IMR-90 (cell line): ENCODE measurements at regions not wholly inside any gene's neighbourhood (a gene's known extent, or its start where the extent isn't known, plus 50 kb on each side); places are given as distances from the start of the nearest gene placed in this dataset.

Experiments used
- ATAC-seq: fragments of 200-7000 bp; cut with Tn5 transposase; 2 replicates; pipeline ENCODE4 v1.9.1; 2020; ENCODE audit warnings: low read depth, mild to moderate bottlenecking, moderate library complexity
- BruUV-seq: library from RNA; stranded (reverse); fragments of 400-500 nt; replicated peaks from 2 replicates; lab custom pipeline; 2021; lab: Mats Ljungman, UMichigan
- CTCF ChIA-PET: fragments of 300-600 bp; formaldehyde crosslinking; extraction: SDS; loops from one replicate; lab custom pipeline; 2021; ENCODE audit warnings: antibody characterized with exemption; lab: Yijun Ruan, JAX
- POLR2A ChIA-PET: fragments of 300-600 bp; sonication (Branson Sonifier 250); formaldehyde crosslinking; loops from one replicate; lab custom pipeline; 2022; ENCODE audit warnings: antibody characterized with exemption; ENCODE audit not compliant: unreplicated experiment; lab: Charles Lee
- DNase-seq: peaks from one replicate; pipeline ENCODE4 v3.0.0; 2013
- H2AFZ ChIP-seq: replicated peaks from 2 replicates; pipeline ENCODE3; 2013; ENCODE audit warnings: low read length, mild to moderate bottlenecking; ENCODE audit not compliant: poor library complexity
- H2AK5ac ChIP-seq: 2 replicates; pipeline ENCODE4 v1.6.1; 2013; ENCODE audit warnings: low read depth, low read length, inconsistent platforms
- H2AK9ac ChIP-seq: replicated peaks from 2 replicates; pipeline ENCODE3; 2013; ENCODE audit warnings: mild to moderate bottlenecking, low read depth, low read length, moderate library complexity; ENCODE audit not compliant: poor library complexity
- H2BK120ac ChIP-seq: 2 replicates; pipeline ENCODE4 v1.6.1; 2013; ENCODE audit warnings: low read depth, low read length, inconsistent platforms
- H2BK15ac ChIP-seq: 3 replicates; pipeline ENCODE4 v1.6.1; 2013; ENCODE audit warnings: low read depth, low read length, inconsistent platforms
- H2BK20ac ChIP-seq: 2 replicates; pipeline ENCODE4 v1.6.1; 2013; ENCODE audit warnings: low read depth, mild to moderate bottlenecking, inconsistent platforms, low read length, moderate library complexity
- H2BK5ac ChIP-seq: 2 replicates; pipeline ENCODE4 v1.6.1; 2013; ENCODE audit warnings: mild to moderate bottlenecking, low read depth, low read length, inconsistent platforms; ENCODE audit not compliant: poor library complexity, severe bottlenecking
- H3K14ac ChIP-seq: replicated peaks from 2 replicates; pipeline ENCODE4 v1.6.1; 2013; ENCODE audit warnings: low read depth, low read length, inconsistent platforms
- H3K18ac ChIP-seq: 2 replicates; pipeline ENCODE4 v1.6.1; 2013; ENCODE audit warnings: low read depth, low read length, control low read depth
- H3K23ac ChIP-seq: 2 replicates; pipeline ENCODE4 v1.6.1; 2013; ENCODE audit warnings: low read depth, low read length, inconsistent platforms
- H3K27ac ChIP-seq: 2 replicates; pipeline ENCODE4 v1.5.1; 2013; ENCODE audit warnings: mild to moderate bottlenecking, control low read depth, low read length; ENCODE audit not compliant: insufficient read depth
- H3K27me3 ChIP-seq: 2 replicates; pipeline ENCODE4 v1.6.1; 2013; ENCODE audit warnings: low read length; ENCODE audit not compliant: control insufficient read depth, insufficient read depth
- H3K36me3 ChIP-seq: 2 replicates; pipeline ENCODE4 v1.6.1; 2013; ENCODE audit warnings: low read length, mixed read lengths; ENCODE audit not compliant: control insufficient read depth, insufficient read depth
- H3K4ac ChIP-seq: 2 replicates; pipeline ENCODE4 v1.6.1; 2013; ENCODE audit warnings: low read depth, low read length, inconsistent platforms
- H3K4me1 ChIP-seq: 2 replicates; pipeline ENCODE4 v1.6.1; 2013; ENCODE audit warnings: low read length, mixed read lengths; ENCODE audit not compliant: control insufficient read depth, insufficient read depth
- H3K4me2 ChIP-seq: 2 replicates; pipeline ENCODE4 v1.6.1; 2013; ENCODE audit warnings: low read depth, mild to moderate bottlenecking, control low read depth, low read length, moderate library complexity
- H3K4me3 ChIP-seq: 2 replicates; pipeline ENCODE4 v1.5.1; 2013; ENCODE audit warnings: low read depth, mild to moderate bottlenecking, control low read depth, low read length, moderate library complexity; ENCODE audit not compliant: insufficient read depth
- H3K56ac ChIP-seq: 2 replicates; pipeline ENCODE4 v1.6.1; 2013; ENCODE audit warnings: low read length, inconsistent platforms; ENCODE audit not compliant: insufficient read depth; ENCODE audit errors: extremely low read depth
- H3K79me1 ChIP-seq, 2 experiments: 2 replicates each; pipeline ENCODE4 v1.6.1; 2013; ENCODE audit warnings: low read length in 2 of 2, inconsistent platforms in 1 of 2, low read depth in 1 of 2
- H3K9ac ChIP-seq: 2 replicates; pipeline ENCODE4 v1.6.1; 2013; ENCODE audit warnings: low read depth, low read length, control low read depth
- H3K9me1 ChIP-seq: 2 replicates; pipeline ENCODE4 v1.6.1; 2013; ENCODE audit warnings: low read length, inconsistent platforms; ENCODE audit not compliant: insufficient read depth
- H3K9me3 ChIP-seq: 2 replicates; pipeline ENCODE4 v1.6.1; 2013; ENCODE audit warnings: low read length; ENCODE audit not compliant: control insufficient read depth, insufficient read depth
- H4K20me1 ChIP-seq: 2 replicates; pipeline ENCODE4 v1.6.1; 2013; ENCODE audit warnings: low read length, inconsistent platforms; ENCODE audit not compliant: insufficient read depth
- H4K5ac ChIP-seq: 2 replicates; pipeline ENCODE4 v1.6.1; 2013; ENCODE audit warnings: mild to moderate bottlenecking, low read depth, low read length, control low read depth
- H4K8ac ChIP-seq, 2 experiments: 2 replicates each; pipeline ENCODE4 v1.6.1; 2013; ENCODE audit warnings: low read depth in 2 of 2, low read length in 2 of 2, control low read depth in 1 of 2, inconsistent platforms in 1 of 2
- H4K91ac ChIP-seq: 2 replicates; pipeline ENCODE4 v1.6.1; 2013; ENCODE audit warnings: low read depth, low read length, inconsistent platforms; ENCODE audit not compliant: insufficient read depth
- CEBPB ChIP-seq: IDR thresholded peaks from 2 replicates; pipeline ENCODE4 v1.6.1; 2012; ENCODE audit warnings: low read depth, low read length, improper control_type of control experiment
- CHD1 ChIP-seq: IDR thresholded peaks from 2 replicates; pipeline ENCODE4 v1.6.1; 2012; ENCODE audit warnings: low read depth, low read length, improper control_type of control experiment
- FOS ChIP-seq: fragments of 150-350 bp; IDR thresholded peaks from 2 replicates; pipeline ENCODE4 v1.6.1; 2016; ENCODE audit warnings: low read depth, low read length
- MAFK ChIP-seq: IDR thresholded peaks from 2 replicates; pipeline ENCODE4 v1.6.1; 2012; ENCODE audit warnings: low read depth, low read length, improper control_type of control experiment
- MXI1 ChIP-seq: IDR thresholded peaks from 2 replicates; pipeline ENCODE4 v1.6.1; 2012; ENCODE audit warnings: low read depth, mild to moderate bottlenecking, low read length, moderate library complexity, borderline replicate concordance
- NFE2L2 ChIP-seq: fragments of 150-350 bp; IDR thresholded peaks from 2 replicates; pipeline ENCODE4 v1.6.1; 2016; ENCODE audit warnings: low read depth, mild to moderate bottlenecking, low read length
- POLR2A ChIP-seq: IDR thresholded peaks from 2 replicates; pipeline ENCODE4 v1.6.1; 2012; ENCODE audit warnings: mild to moderate bottlenecking, low read depth, low read length
- RCOR1 ChIP-seq: IDR thresholded peaks from 2 replicates; pipeline ENCODE4 v1.6.1; 2012; ENCODE audit warnings: mild to moderate bottlenecking, low read length, improper control_type of control experiment; ENCODE audit not compliant: insufficient replicate concordance
- RFX5 ChIP-seq: IDR thresholded peaks from 2 replicates; pipeline ENCODE4 v1.8.0; 2012; ENCODE audit warnings: low read depth, mild to moderate bottlenecking, low read length, moderate library complexity
- SMC3 ChIP-seq: fragments of 150-350 bp; IDR thresholded peaks from 2 replicates; pipeline ENCODE4 v1.6.1; 2016; ENCODE audit warnings: low read depth, mild to moderate bottlenecking, antibody characterized with exemption, low read length, moderate library complexity
- USF2 ChIP-seq: fragments of 150-350 bp; IDR thresholded peaks from 2 replicates; pipeline ENCODE4 v1.6.1; 2017; ENCODE audit warnings: mild to moderate bottlenecking, antibody characterized with exemption, low read length, low read depth
- WGBS, 2 experiments: methylation state at CpG; one replicate each; pipeline versions ENCODE4 v1.1.5 to v1.1.7; 2013; ENCODE audit warnings: missing lambda C conversion rate in 2 of 2; ENCODE audit not compliant: insufficient read length in 1 of 2; ENCODE audit errors: extremely low coverage in 2 of 2; 5-methylcytosine and 5-hydroxymethylcytosine counted together
- dilution Hi-C: fragments of 300-500 bp; cut with HindIII; formaldehyde crosslinking; loops from one replicate; pipeline ENCODE4 v1.14.3; 2018; ENCODE audit warnings: low sequenced_read_pairs; ENCODE audit not compliant: unreplicated experiment
- in situ Hi-C: fragments of 300-500 bp; cut with MboI; formaldehyde crosslinking; loops from 3 replicates; pipeline ENCODE4 v1.14.3; 2019; ENCODE audit warnings: low sequenced_read_pairs, inconsistent platforms, mixed read lengths
- intact Hi-C: fragments of 100-400 bp; cut with micrococcal nuclease; formaldehyde crosslinking; loops from 2 replicates; pipeline ENCODE4 v1.10.0; 2022

DNA sequence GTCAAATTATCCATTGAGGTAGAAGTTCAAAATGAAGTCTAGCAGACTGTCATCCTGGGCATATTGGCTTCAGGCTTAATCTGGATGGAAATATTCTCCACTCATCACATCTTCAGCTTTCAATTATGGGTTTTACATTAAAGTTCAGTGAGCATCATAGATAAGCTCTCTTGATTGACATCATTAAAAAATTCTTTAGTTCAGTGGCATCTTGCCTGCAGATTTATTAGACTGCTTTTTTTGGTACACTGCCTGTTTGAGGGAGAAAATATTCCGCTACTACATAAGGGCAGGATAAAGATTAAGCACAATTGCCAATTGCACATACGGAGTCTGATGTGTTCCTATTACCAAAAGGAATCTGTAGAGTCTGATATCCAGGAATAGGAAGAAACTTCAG lies 2353.8 kb downstream of the MAT2B start:
- TF ChIP-seq USF2 (no peak), CHD1 (no peak), SMC3 (no peak), POLR2A (no peak), NFE2L2 (no peak), CEBPB (no peak), RFX5 (no peak), RCOR1 (no peak), FOS (no peak), MXI1 (no peak), MAFK (no peak)
- dilution Hi-C loops, result no loop called here
- CTCF ChIA-PET, result no interaction called here

More for the DNA sequence above, 2353.8 kb downstream of the MAT2B start:
- H3K79me1 ChIP-seq, result no peaks in the 10 kb centered on the region
- H2AK9ac ChIP-seq, result no peak overlapping the region
- H3K27me3 ChIP-seq, result no peaks in the 10 kb centered on the region
- in situ Hi-C loops (no loop called here), intact Hi-C loops (no loop called here)
- H3K4me2 ChIP-seq, result no peak overlapping the region
- POLR2A ChIA-PET, result no interaction called here
- H3K4ac ChIP-seq, result no peak overlapping the region
- H3K36me3 ChIP-seq, result no peaks in the 10 kb centered on the region
- H2AFZ ChIP-seq, result no peak overlapping the region
- H2BK20ac ChIP-seq, result no peak overlapping the region
- no peak for ATAC-seq
- H3K27ac ChIP-seq, result no peak overlapping the region
- no peaks in the 10 kb centered on the region for H4K20me1 ChIP-seq
- peaks cover 10% of the 10 kb centered on the region for H3K9me3 ChIP-seq
- H3K56ac ChIP-seq, result no peak overlapping the region
- H3K14ac ChIP-seq, result no peak overlapping the region
- no peaks in the 10 kb centered on the region for H3K4me1 ChIP-seq
- WGBS, 2 experiments, result no CpG with 5 or more reads among the region's 2 CpGs
- H3K9ac ChIP-seq, result no peak overlapping the region
- no peak overlapping the region for H3K4me3 ChIP-seq
- no peak overlapping the region for H2BK15ac ChIP-seq
- no peak overlapping the region for H4K8ac ChIP-seq
- no peak overlapping the region for H3K23ac ChIP-seq
- no peak for DNase-seq
- H4K91ac ChIP-seq, result no peak overlapping the region
- H2BK5ac ChIP-seq, result no peak overlapping the region
- H2BK120ac ChIP-seq, result no peak overlapping the region
- H4K5ac ChIP-seq, result no peak overlapping the region
- BruUV-seq, result no TSS peak
- no peaks in the 10 kb centered on the region for H3K9me1 ChIP-seq
- no peak overlapping the region for H3K18ac ChIP-seq
- H2AK5ac ChIP-seq, result no peak overlapping the region
